ENCODE measurements at regions not wholly inside any gene's neighbourhood (a gene's known extent, or its start where the extent isn't known, plus 50 kb on each side); places are given as distances from the start of the nearest gene placed in this dataset.
A peak's percentile ranks its signal among the peaks of the same experiment; 100 is the strongest.
"Not testable (repeated sequence)": the region's sequence is repeated elsewhere in the genome, so short reads cannot be mapped to it uniquely, and the experiment has no call there.

- Histone ChIP-seq H3K4me1 (ENCODE audit: insufficient read depth, low read length) (peaks cover 4% of the 10 kb centered on the region; the same call in 1 of the 2 replicates), H3K9me2 (replicated peaks; ENCODE audit: low read length) (no peaks in the 10 kb centered on the region), H3K27ac (ENCODE audit: low read length) (no peak overlapping the region), H3K9ac (ENCODE audit: low read length) (no peak overlapping the region), H3F3A (ENCODE audit: low read length, unreplicated experiment) (no peaks in the 10 kb centered on the region), H4K20me1 (ENCODE audit: low read length) (no peaks in the 10 kb centered on the region), H3K4me2 (ENCODE audit: low read length) (no peak overlapping the region), H3K4me3 (ENCODE audit: low read length) (no peak overlapping the region), H3K27me3 (ENCODE audit: low read length) (no peaks in the 10 kb centered on the region), H2AFZ (ENCODE audit: low read length) (no peak overlapping the region), H3K79me2 (ENCODE audit: low read length) (no peaks in the 10 kb centered on the region), H3K36me3 (ENCODE audit: low read depth, low read length) (no peaks in the 10 kb centered on the region), H3K9me3 (ENCODE audit: low read length) (no peaks in the 10 kb centered on the region)
- ATAC-seq (no peak), DNase-seq (no peak)
- ChIA-PET CTCF (no interaction called here), POLR2A (ENCODE audit: unreplicated experiment) (no interaction called here)
- BruUV-seq (replicated peaks), result no TSS peak
- intact Hi-C loops (cut with micrococcal nuclease), result no loop called here
- TF ChIP-seq CTCF (conservative IDR thresholded peaks at IDR 0.05; ENCODE audit: low read depth, low read length) (no peak), EZH2phosphoT487 (IDR thresholded peaks at IDR 0.05; ENCODE audit: borderline replicate concordance, low read length) (no peak), EZH2 (IDR thresholded peaks at IDR 0.05; ENCODE audit: low read length, unreplicated experiment) (no peak)
Observed at GRCh38 chr4:116005037-116005805, 891.8 kb upstream of the NDST4 start.

- H3K27me3 ChIP-seq (ENCODE audit: low read length), result no peaks in the 10 kb centered on the region
- no peak overlapping the region for H3K9ac ChIP-seq (ENCODE audit: low read length)
- peaks cover 4% of the 10 kb centered on the region; the same call in 1 of the 2 replicates for H3K4me1 ChIP-seq (ENCODE audit: insufficient read depth, low read length)
- ChIA-PET CTCF (no interaction called here), POLR2A (ENCODE audit: unreplicated experiment) (no interaction called here)
- peak overlapping the region; percentile 54 for H3K27ac ChIP-seq (ENCODE audit: low read length)
- H4K20me1 ChIP-seq (ENCODE audit: low read length), result no peaks in the 10 kb centered on the region
- ATAC-seq (peak; percentile 65), DNase-seq (peak; percentile 53)
- peak overlapping the region; percentile 57; the same call in 1 of the 2 replicates for H3K4me2 ChIP-seq (ENCODE audit: low read length)
- H3K9me3 ChIP-seq (ENCODE audit: low read length), result no peaks in the 10 kb centered on the region
- no peak overlapping the region for H2AFZ ChIP-seq (ENCODE audit: low read length)
- TF ChIP-seq EZH2 (IDR thresholded peaks at IDR 0.05; ENCODE audit: low read length, unreplicated experiment) (no peak), CTCF (conservative IDR thresholded peaks at IDR 0.05; ENCODE audit: low read depth, low read length) (no peak)
- no peak overlapping the region for H3K4me3 ChIP-seq (ENCODE audit: low read length)
- intact Hi-C loops (cut with micrococcal nuclease), result no loop called here
- no TSS peak for BruUV-seq (replicated peaks)
- no peaks in the 10 kb centered on the region for H3F3A ChIP-seq (ENCODE audit: low read length, unreplicated experiment)
- no peaks in the 10 kb centered on the region for H3K79me2 ChIP-seq (ENCODE audit: low read length)
- no peaks in the 10 kb centered on the region for H3K9me2 ChIP-seq (replicated peaks; ENCODE audit: low read length)
- no peaks in the 10 kb centered on the region for H3K36me3 ChIP-seq (ENCODE audit: low read depth, low read length)
Observed at GRCh38 chr4:116001291-116001690, 887.9 kb upstream of the NDST4 start.

- Histone ChIP-seq H3K4me3 (ENCODE audit: low read length) (no peak overlapping the region), H3K27me3 (ENCODE audit: low read length) (no peaks in the 10 kb centered on the region), H3K9me2 (replicated peaks; ENCODE audit: low read length) (no peaks in the 10 kb centered on the region), H3K9me3 (ENCODE audit: low read length) (no peaks in the 10 kb centered on the region), H3K4me1 (ENCODE audit: insufficient read depth, low read length) (no peaks in the 10 kb centered on the region), H3K27ac (ENCODE audit: low read length) (no peak overlapping the region), H3K36me3 (ENCODE audit: low read depth, low read length) (no peaks in the 10 kb centered on the region), H3K9ac (ENCODE audit: low read length) (no peak overlapping the region), H4K20me1 (ENCODE audit: low read length) (no peaks in the 10 kb centered on the region), H3F3A (ENCODE audit: low read length, unreplicated experiment) (no peaks in the 10 kb centered on the region), H2AFZ (ENCODE audit: low read length) (no peak overlapping the region), H3K79me2 (ENCODE audit: low read length) (no peaks in the 10 kb centered on the region), H3K4me2 (ENCODE audit: low read length) (no peak overlapping the region)
- no TSS peak for BruUV-seq (replicated peaks)
- DNase-seq (no peak), ATAC-seq (no peak)
- ChIA-PET CTCF (no interaction called here), POLR2A (ENCODE audit: unreplicated experiment) (no interaction called here)
- intact Hi-C loops (cut with micrococcal nuclease), result no loop called here
- no peak for TF ChIP-seq CTCF (conservative IDR thresholded peaks at IDR 0.05; ENCODE audit: low read depth, low read length)
- TF ChIP-seq EZH2 (IDR thresholded peaks at IDR 0.05; ENCODE audit: low read length, unreplicated experiment), result no peak
- no peak for TF ChIP-seq EZH2phosphoT487 (IDR thresholded peaks at IDR 0.05; ENCODE audit: borderline replicate concordance, low read length)
Observed at GRCh38 chr4:115986573-115986972, 873.2 kb upstream of the NDST4 start.

- H3K27me3 ChIP-seq (ENCODE audit: low read length); DNase-seq; H3K9me2 ChIP-seq (replicated peaks; ENCODE audit: low read length); H3K9me3 ChIP-seq (ENCODE audit: low read length); intact Hi-C loops (cut with micrococcal nuclease); CTCF ChIA-PET; BruUV-seq (replicated peaks); ATAC-seq; POLR2A ChIA-PET (ENCODE audit: unreplicated experiment); H2AFZ ChIP-seq (ENCODE audit: low read length); H3K79me2 ChIP-seq (ENCODE audit: low read length); H3K36me3 ChIP-seq (ENCODE audit: low read depth, low read length); H4K20me1 ChIP-seq (ENCODE audit: low read length); H3F3A ChIP-seq (ENCODE audit: low read length, unreplicated experiment); H3K4me2 ChIP-seq (ENCODE audit: low read length); H3K27ac ChIP-seq (ENCODE audit: low read length); H3K4me3 ChIP-seq (ENCODE audit: low read length); H3K4me1 ChIP-seq (ENCODE audit: insufficient read depth, low read length); H3K9ac ChIP-seq (ENCODE audit: low read length): not testable (repeated sequence)
Observed at GRCh38 chr4:115975421-115976001, 862.1 kb upstream of the NDST4 start.

Measured in PC-3 (cell line).